Keratinocyte (primary cell): ENCODE measurements at regions not wholly inside any gene's neighbourhood (a gene's known extent, or its start where the extent isn't known, plus 50 kb on each side); places are given as distances from the start of the nearest gene placed in this dataset.

Experiments used
- DNase-seq: peaks from one replicate; pipeline ENCODE4 v3.0.0-alpha.2; 2011; ENCODE audit warnings: low read depth, missing footprints, low spot score
- FAIRE-seq: peaks from 2 replicates; lab custom pipeline; 2011; peaks lifted over from hg19 to GRCh38; lab: Jason Lieb, UNC
- H2AFZ ChIP-seq: 2 replicates; pipeline ENCODE4 v1.6.0; 2012; ENCODE audit warnings: low read length, control low read depth, inconsistent platforms; ENCODE audit not compliant: control insufficient read depth
- H3K27ac ChIP-seq: 2 replicates; pipeline ENCODE4 v1.5.1; 2011; ENCODE audit warnings: low read length; ENCODE audit not compliant: control insufficient read depth, insufficient read depth
- H3K27me3 ChIP-seq: 3 replicates; pipeline ENCODE4 v1.6.0; 2011; ENCODE audit warnings: low read length; ENCODE audit not compliant: control insufficient read depth, insufficient read depth; ENCODE audit errors: extremely low read depth
- H3K36me3 ChIP-seq, 2 experiments: 2 replicates in 1 of 2; 3 replicates in 1 of 2; pipeline ENCODE4 v1.5.1; 2011; ENCODE audit warnings: low read length in 2 of 2, mild to moderate bottlenecking in 1 of 2; ENCODE audit not compliant: control insufficient read depth in 2 of 2, insufficient read depth in 2 of 2; ENCODE audit errors: extremely low read depth in 1 of 2
- H3K4me1 ChIP-seq: 3 replicates; pipeline ENCODE4 v1.5.1; 2011; ENCODE audit warnings: low read length; ENCODE audit not compliant: control insufficient read depth, insufficient read depth; ENCODE audit errors: extremely low read depth
- H3K4me2 ChIP-seq: 3 replicates; pipeline ENCODE4 v1.6.0; 2011; ENCODE audit warnings: low read depth, low read length; ENCODE audit not compliant: control insufficient read depth, insufficient read depth; ENCODE audit errors: extremely low read depth
- H3K4me3 ChIP-seq, 3 experiments: fragments of 200-600 bp in 1 of 3; sonication (generic) in 1 of 3; 2 replicates in 2 of 3; 3 replicates in 1 of 3; pipeline ENCODE4 v1.5.1; 2011 to 2016; ENCODE audit warnings: low read length in 3 of 3, mild to moderate bottlenecking in 3 of 3, control low read depth in 2 of 3, inconsistent platforms in 1 of 3, low read depth in 1 of 3, mixed read lengths in 1 of 3, mixed run types in 1 of 3, moderate library complexity in 1 of 3; ENCODE audit not compliant: control insufficient read depth in 2 of 3, insufficient read depth in 2 of 3; ENCODE audit errors: extremely low read depth in 1 of 3
- H3K79me2 ChIP-seq: 2 replicates; pipeline ENCODE4 v1.6.0; 2012; ENCODE audit warnings: low read length; ENCODE audit not compliant: control insufficient read depth, insufficient read depth
- H3K9ac ChIP-seq: 3 replicates; pipeline ENCODE4 v1.6.0; 2011; ENCODE audit warnings: low read length; ENCODE audit not compliant: control insufficient read depth, insufficient read depth; ENCODE audit errors: extremely low read depth
- H3K9me1 ChIP-seq: 3 replicates; pipeline ENCODE4 v1.6.0; 2011; ENCODE audit warnings: low read length; ENCODE audit not compliant: control insufficient read depth, insufficient read depth; ENCODE audit errors: extremely low read depth
- H3K9me3 ChIP-seq: 2 replicates; pipeline ENCODE4 v1.5.1; 2012; ENCODE audit warnings: low read depth, low read length; ENCODE audit not compliant: control insufficient read depth
- H4K20me1 ChIP-seq: 3 replicates; pipeline ENCODE4 v1.6.0; 2011; ENCODE audit warnings: low read length; ENCODE audit not compliant: control insufficient read depth, insufficient read depth; ENCODE audit errors: extremely low read depth
- CTCF ChIP-seq, 3 experiments: IDR thresholded peaks in 1 of 3; conservative IDR thresholded peaks in 1 of 3; optimal IDR thresholded peaks in 1 of 3; 2 replicates in 2 of 3; 3 replicates in 1 of 3; pipeline versions ENCODE3 to v1.5.1; 2011; ENCODE audit warnings: low read length in 3 of 3, mild to moderate bottlenecking in 3 of 3, moderate library complexity in 2 of 3, control low read depth in 1 of 3, inconsistent platforms in 1 of 3; ENCODE audit not compliant: insufficient read depth in 2 of 3; ENCODE audit errors: extremely low read depth in 1 of 3
- EZH2 ChIP-seq: IDR thresholded peaks from one replicate; pipeline ENCODE4 v1.6.1; 2012; ENCODE audit warnings: inconsistent platforms, mild to moderate bottlenecking, low read length, moderate library complexity
- dilution Hi-C: fragments of 300-500 bp; cut with MboI; formaldehyde crosslinking; loops from one replicate; pipeline ENCODE4 v1.7.0; 2020; ENCODE audit warnings: low sequenced_read_pairs; ENCODE audit not compliant: extremely low pct_ligation_motif_present

- dilution Hi-C loops = no loop called here
Measured at GRCh38 chr18:40841063-40841462, 1114.0 kb upstream of the PIK3C3 start.

DNA sequence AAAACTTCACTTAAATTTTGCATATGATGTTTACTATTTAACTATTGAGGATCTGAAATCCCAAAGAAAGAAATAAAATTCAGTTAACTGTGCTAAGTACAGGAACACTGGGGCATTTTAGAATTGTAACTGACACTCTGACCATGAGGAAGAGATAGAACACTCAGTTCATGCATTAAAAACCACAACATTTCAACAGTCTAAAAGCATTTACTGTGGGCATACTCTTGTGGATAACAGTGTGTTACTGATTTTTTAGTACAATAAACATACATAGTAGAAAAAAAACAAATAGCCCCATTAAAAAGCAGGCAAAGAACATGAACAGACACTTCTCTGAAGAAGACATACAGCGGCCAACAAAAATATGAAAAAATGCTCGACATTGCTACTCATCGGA lies 1122.7 kb upstream of the PIK3C3 start:
- no peak for TF ChIP-seq EZH2
- TF ChIP-seq CTCF (optimal IDR thresholded peaks at IDR 0.05 in 1 of 3, IDR thresholded peaks at IDR 0.05 in 1 of 3, conservative IDR thresholded peaks at IDR 0.05 in 1 of 3; ENCODE audit: extremely low read depth in 1 of 3, insufficient read depth in 2 of 3, low read length in 3 of 3) = no peak
- Histone ChIP-seq H3K4me2 (no peak overlapping the region), H3K4me3 (no peak overlapping the region), H3K4me1 (no peaks in the 10 kb centered on the region), H3K36me3 (no peaks in the 10 kb centered on the region), H3K9me1 (no peaks in the 10 kb centered on the region), H4K20me1 (no peaks in the 10 kb centered on the region), H3K9me3 (no peaks in the 10 kb centered on the region), H3K27me3 (no peaks in the 10 kb centered on the region), H3K27ac (no peak overlapping the region), H2AFZ (no peak overlapping the region), H3K9ac (no peak overlapping the region), H3K79me2 (no peaks in the 10 kb centered on the region)
- DNase-seq (no peak), FAIRE-seq (no peak)
- dilution Hi-C loops = no loop called here

More at GRCh38 chr18:40841063-40841462, 1114.0 kb upstream of the PIK3C3 start:
- no peaks in the 10 kb centered on the region for H3K79me2 ChIP-seq
- no peak overlapping the region for H3K27ac ChIP-seq
- H2AFZ ChIP-seq = no peak overlapping the region
- no peaks in the 10 kb centered on the region for H3K9me3 ChIP-seq
- no peak for DNase-seq
- H4K20me1 ChIP-seq = no peaks in the 10 kb centered on the region
- H3K4me2 ChIP-seq = no peak overlapping the region
- H3K4me3 ChIP-seq = no peak overlapping the region
- no peak overlapping the region for H3K9ac ChIP-seq
- no peaks in the 10 kb centered on the region for H3K27me3 ChIP-seq
- TF ChIP-seq CTCF (optimal IDR thresholded peaks at IDR 0.05 in 1 of 3, IDR thresholded peaks at IDR 0.05 in 1 of 3, conservative IDR thresholded peaks at IDR 0.05 in 1 of 3; ENCODE audit: extremely low read depth in 1 of 3, insufficient read depth in 2 of 3, low read length in 3 of 3) (no peak), EZH2 (no peak)
- no peaks in the 10 kb centered on the region for H3K36me3 ChIP-seq
- no peaks in the 10 kb centered on the region for H3K4me1 ChIP-seq
- H3K9me1 ChIP-seq = no peaks in the 10 kb centered on the region
- no peak for FAIRE-seq
